HG03108 (cell line): ENCODE measurements at regions not wholly inside any gene's neighbourhood (a gene's known extent, or its start where the extent isn't known, plus 50 kb on each side); places are given as distances from the start of the nearest gene placed in this dataset.
"Not testable (repeated sequence)": the region's sequence is repeated elsewhere in the genome, so short reads cannot be mapped to it uniquely, and the experiment has no call there.

Experiments
- ATAC-seq: cut with Tn5 transposase; IDR thresholded peaks from one replicate; pipeline ENCODE4 v1.9.1; 2021; ENCODE audit warnings: moderate library complexity; ENCODE audit not compliant: unreplicated experiment

DNA sequence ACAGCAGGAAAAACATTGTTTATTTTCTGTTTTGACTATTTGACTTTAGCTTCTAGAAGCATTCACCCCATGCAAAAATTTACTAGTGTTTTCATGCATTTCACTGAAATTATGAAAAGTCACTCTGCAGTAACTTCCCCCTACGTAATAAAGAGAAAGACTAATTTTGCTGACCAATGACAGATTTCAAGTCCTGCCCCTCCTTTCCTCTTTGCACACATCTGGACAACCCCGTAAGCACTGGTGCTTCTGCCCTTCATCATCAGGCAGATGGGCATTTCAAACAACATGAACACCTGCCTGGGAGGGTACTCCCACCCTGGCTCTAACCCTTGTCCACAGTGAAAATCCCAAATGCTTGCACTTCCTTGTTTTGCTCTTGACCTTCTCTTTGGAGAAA, 815.0 kb upstream of the ID2 start:
- ATAC-seq: no peak

DNA sequence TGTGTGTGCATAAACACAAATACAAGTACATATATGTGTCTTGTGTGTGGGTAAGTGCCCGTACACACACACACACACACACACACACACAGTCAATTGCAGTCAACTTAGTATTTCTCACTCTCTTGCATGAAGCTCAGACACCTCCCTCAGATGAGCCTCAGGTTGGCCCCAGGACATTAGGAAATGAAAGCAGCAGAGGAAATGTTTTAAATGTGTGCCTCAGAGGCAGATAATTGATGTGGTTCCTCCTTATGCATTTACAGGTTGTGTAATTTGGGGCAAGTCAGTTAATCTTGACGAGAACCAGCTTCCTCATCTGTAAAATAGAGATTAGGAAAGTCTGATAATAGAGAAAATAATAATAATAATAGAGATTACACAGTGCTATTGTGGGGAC, 814.0 kb upstream of the ID2 start:
- ATAC-seq: no peak

- ATAC-seq: no peak
Measured at GRCh38 chr2:7868836-7869235, 813.0 kb upstream of the ID2 start.

DNA sequence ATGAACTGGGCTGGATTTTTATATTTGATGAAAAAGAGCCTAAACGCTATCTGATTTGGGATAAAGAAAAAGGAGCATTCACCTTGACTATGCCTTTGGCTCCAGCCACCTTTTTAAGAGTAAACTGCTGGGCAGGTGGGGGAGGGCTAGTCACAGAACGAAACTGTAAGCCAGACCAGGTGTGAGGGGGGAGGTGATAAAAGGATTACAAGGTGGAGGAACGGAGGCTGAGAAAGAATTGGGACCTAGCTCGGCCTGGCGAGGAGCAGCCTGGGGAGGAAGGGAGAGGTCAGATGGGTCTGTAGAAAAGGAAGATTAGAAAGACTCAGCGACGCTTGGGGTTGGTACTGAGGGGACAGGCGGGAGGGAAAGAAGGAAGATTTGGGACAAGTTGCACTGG, 805.4 kb upstream of the ID2 start:
- ATAC-seq: not testable (repeated sequence)

DNA sequence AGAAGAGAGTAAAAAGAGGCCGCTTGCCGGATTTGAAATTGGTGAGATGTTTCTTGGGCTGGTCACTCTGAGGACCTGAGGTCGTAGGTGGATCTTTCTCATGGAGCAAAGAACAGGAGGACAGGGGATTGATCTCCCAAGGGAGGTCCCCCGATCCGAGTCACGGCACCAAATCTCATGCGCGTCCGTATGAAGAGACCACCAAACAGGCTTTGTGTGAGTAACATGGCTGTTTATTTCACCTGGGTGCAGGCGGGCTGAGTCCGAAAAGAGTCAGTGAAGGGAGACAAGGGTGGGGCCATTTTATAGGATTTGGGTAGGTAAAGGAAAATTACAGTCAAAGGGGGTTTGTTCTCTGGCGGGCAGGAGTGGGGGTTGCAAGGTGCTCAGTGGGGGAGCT, 803.6 kb upstream of the ID2 start:
- ATAC-seq: not testable (repeated sequence)

DNA sequence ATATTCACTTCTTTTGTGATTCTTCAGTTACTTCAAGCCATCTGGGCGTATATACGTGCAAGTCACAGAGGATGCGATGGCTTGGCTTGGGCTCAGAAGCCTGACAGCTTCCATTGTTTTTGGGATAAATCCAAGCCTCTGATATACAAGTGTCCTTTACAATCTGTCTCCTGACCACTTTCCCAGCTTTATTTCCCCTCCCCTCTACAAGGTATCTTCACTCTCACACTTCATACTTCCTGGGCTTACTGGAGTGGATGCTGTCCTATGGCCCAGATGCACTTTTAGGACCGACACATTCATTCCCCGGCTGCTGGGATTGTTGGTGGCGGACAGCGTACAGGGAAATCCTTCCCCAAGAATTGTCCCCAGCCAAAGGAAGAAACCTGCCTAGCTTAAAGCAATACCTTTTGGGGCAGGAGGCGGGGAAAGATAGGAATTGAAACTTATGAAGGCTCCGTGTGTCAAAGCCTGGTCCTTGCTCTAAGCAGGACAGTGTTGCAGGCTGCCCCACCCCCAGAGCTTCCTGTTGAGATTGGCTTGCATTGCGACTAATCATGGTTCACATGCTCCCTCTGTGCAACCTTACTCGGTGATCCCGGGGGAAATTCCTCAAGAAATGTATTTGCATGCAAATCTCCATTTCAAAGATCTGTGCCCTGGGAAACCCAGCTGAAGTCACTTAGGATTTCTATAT, 802.9 kb upstream of the ID2 start:
- no peak for ATAC-seq

DNA sequence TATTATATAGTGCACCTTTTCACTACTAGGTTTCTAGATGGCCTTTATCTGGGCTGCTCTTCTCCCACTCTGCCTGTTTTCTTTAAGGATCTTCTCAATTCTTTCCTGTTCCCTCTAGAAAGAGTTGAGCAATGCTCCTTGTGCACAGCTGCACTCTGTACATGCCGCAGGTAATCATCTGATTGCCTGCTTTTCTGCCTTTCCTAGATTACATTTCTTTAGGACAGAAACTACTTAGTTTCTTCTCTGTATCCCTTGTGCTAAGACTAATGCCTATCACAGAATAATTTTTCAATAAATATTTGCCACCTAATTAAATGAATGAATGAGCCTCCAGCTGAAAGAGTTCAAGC, 802.4 kb upstream of the ID2 start:
- ATAC-seq: no peak

GRCh38 chr2:7880126-7880525, 801.7 kb upstream of the ID2 start:
- ATAC-seq: no peak

GRCh38 chr2:7880566-7880965, 801.3 kb upstream of the ID2 start:
- no peak for ATAC-seq

DNA sequence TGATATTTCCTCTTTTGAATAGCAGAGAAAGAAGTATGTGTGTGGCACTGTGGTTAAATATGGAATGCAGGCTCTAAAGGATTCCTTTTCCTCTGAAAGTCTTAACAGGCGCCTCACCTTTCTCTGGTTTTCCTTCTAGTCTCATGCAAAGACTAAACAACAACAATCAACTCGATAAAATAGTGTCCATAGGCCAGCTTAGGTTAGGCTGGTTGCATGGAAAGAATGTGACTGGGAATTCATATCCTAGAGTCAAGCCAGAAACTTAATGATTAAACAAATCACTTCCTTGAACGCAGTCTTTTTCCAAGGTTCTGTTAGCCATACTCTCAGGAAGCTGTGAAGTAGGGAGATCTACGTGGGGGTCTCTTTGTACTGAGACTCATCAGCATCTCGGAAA, 800.8 kb upstream of the ID2 start:
- ATAC-seq: no peak

GRCh38 chr2:7881466-7881865, 800.4 kb upstream of the ID2 start:
- ATAC-seq: no peak

- ATAC-seq: no peak
Measured at GRCh38 chr2:7882296-7882695, 799.6 kb upstream of the ID2 start.

DNA sequence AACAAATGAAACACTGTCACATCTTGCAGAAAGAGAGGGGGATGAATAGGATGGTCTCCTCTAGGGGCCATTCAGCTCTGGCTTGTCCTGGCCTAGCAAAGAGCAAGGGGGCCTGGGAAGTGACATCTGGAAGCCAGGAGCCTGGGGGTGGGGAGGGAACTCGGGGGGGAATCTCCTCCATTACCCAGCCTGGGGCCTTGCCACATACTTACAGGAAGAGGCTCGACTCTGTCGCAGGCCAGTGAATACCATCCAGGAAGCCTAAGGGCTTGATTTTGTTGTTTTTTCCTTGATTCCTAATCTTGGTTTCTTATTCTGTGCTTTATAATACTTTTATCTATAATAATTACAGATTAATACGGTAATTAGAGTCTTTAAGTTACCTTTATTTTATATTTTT, 797.5 kb upstream of the ID2 start:
- no peak for ATAC-seq

DNA sequence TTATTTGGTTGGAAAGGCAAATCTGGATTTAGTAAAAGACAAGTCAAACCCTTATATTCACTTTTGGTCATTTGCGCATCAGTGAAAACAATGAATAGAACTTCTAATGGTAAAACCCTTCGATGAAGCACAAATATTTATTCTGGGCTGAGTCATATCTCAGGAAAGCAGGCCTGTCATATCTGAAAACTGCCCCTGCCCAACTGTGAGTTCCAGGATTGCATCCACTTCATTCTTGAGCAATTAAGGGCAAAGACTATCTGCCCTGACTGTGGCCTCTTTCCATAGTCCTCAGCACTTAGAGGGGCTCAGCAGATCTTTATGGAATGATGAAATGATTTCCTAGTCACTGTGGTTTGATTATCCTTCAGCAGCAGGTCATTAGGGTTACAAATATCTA, 795.2 kb upstream of the ID2 start:
- ATAC-seq: no peak

DNA sequence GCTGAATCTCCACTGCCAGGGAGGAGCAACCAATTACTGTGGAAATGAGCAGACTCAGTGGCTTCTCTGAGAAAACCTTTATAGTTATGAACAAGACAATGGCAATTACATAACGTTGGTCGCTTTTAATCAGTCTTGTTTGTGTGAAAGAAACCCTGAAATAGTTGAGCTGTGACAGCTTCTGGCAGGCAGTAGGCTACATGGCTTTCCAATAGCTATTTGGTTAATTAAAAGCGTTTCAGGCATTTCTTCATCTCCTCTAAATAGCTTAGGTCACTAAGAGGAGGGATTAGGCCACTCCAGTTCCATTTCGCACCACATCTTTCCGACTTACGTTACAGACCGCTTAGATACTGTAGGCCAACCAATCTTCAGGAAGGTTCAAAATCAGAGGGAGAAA, 794.4 kb upstream of the ID2 start:
- ATAC-seq: no peak

DNA sequence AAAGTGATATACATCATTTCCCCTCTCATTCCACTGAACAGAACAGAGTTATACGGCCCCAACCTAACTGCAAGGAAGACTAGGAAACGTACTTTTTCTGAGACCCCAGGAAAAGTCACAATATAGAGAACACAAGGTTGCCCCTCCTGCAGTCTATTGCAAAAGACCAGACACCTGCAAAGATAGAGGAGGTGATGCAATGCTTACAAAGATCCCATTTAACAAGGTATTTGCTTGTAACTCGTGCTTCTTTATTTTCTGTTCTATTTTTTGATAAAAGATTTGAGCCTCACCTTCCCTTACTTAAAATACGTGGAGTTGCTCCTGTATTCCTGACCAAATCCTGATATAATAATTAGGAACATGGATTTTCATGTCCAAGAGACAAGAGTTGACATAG, 793.0 kb upstream of the ID2 start:
- no peak for ATAC-seq

- no peak for ATAC-seq
Measured at GRCh38 chr2:7891312-7891711, 790.5 kb upstream of the ID2 start.

GRCh38 chr2:7895289-7895688, 786.6 kb upstream of the ID2 start:
- ATAC-seq: no peak

- no peak for ATAC-seq
Measured at GRCh38 chr2:7896940-7897487, 784.8 kb upstream of the ID2 start.

DNA sequence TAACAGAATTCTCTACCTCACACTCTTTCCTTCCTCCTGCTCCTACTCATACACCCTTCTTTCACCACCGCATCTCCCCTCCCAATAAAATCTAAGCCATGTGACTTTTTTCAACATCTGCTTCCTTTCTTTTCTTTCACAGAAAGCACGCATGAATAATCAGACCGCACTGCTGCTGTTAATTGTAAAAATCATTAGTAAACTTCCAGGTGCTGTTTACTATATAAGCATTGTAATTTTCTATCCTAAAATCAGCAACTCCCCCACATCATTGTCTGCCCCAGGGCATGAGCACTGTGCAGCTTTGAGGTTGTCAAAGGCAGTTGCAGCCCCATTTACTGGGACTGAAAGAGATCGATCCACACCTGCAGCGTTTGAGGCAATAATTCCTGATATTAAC, 782.6 kb upstream of the ID2 start:
- no peak for ATAC-seq

DNA sequence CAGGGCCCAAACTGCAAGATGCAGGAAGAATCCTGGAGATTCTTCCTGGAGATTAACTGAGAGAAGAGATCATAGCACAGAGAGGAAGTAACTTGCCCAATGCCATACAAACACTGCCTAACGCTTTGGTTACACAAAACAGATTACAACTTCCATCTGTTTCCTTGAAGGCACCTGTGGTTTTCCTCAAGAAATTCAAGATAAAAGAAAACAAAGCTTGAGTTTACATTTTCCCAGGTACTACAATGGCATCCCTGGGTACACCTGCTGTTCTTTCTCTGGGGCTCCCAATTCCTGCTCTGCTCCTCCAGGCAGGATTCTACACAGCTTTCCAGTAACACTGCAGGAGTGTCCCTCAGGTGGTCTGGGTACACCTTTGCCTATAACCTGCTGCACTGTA, 781.9 kb upstream of the ID2 start:
- no peak for ATAC-seq

- ATAC-seq: no peak
Measured at GRCh38 chr2:7900593-7900992, 781.3 kb upstream of the ID2 start.

DNA sequence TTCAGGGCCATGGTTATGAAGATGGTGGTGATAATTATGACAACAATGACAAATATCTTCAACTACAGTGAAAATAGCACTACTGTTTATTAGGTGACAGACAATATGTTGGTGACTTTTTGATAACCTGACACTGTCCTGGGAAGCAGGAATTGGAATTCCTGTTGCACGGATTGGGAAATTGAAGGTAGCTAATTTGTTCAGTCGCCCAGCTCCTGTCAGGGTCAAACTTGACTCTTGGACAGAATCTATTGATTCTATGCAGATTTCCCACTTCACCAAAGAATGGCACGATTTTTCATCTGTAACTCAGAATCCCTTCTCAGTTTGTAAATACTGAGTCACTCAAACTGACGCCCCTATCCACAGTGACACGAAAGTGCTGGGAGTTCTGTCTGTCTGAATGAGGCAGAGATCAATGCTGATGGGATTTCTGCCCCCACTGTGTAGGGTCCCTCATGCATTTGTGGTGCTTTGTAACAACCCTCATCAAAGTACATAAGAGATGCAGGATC, 779.5 kb upstream of the ID2 start:
- ATAC-seq: no peak
